HG03432 (cell line): ENCODE measurements at regions not wholly inside any gene's neighbourhood (a gene's known extent, or its start where the extent isn't known, plus 50 kb on each side); places are given as distances from the start of the nearest gene placed in this dataset.
"Not testable (repeated sequence)": the region's sequence is repeated elsewhere in the genome, so short reads cannot be mapped to it uniquely, and the experiment has no call there.

Experiments
- ATAC-seq: cut with Tn5 transposase; IDR thresholded peaks from one replicate; pipeline ENCODE4 v1.9.1; 2021; ENCODE audit warnings: mild to moderate bottlenecking, moderate library complexity; ENCODE audit not compliant: unreplicated experiment

DNA sequence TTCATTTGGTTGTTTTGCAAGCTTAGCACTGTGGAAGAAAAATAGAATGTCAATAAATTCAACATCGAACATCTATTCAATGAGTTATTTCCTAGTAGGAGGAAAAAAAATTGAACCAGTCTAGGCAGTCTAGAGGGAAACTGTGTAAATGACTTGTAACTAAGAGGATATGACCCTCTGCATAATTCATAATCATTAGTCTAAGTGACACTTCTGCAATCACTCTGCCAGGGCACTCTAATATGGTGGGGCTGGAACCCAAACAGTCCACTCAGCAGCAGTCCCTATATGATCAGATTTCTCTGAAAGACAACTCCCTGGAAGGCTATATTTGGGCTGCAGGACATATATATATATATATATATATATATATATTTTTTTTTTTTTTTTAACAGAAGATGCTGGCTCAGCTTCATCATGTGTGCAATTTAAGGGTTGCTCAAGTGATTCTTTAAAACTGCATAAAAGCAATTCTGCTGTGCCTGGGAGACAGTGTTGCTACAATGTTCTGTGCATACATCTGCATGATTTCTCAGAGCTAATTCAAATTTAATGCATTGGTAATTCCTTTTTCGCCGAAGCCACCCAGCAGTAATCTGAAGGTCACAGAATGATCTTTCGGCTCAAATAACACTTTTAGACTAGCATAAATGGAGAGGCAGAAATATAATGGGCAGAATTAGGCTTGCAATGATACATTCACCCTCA lies 482.1 kb upstream of the ZNF608 start:
- ATAC-seq, result no peak

- ATAC-seq, result no peak
Observed at GRCh38 chr5:125229556-125229955, 483.1 kb upstream of the ZNF608 start.

DNA sequence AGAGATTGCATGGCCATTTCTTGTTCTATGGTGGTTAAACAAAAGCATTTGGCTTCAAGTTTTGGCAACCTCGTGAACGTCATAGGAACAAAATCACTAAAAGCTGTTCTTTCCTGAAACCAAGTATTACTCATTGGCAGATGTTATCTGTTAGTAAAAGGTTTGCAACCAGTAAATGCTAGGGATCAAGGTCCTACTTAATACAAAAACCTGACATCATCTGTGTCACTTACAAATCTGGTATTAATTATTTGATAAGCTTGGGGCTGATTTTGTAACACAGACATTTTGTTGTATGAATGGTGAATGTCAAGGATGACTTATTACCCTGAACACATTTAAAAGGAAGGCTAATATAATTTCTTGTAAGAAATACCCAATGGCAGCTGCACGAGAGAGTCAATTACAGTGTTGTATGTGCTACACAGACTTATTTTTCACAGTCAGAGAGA lies 486.4 kb upstream of the ZNF608 start:
- ATAC-seq, result no peak

DNA sequence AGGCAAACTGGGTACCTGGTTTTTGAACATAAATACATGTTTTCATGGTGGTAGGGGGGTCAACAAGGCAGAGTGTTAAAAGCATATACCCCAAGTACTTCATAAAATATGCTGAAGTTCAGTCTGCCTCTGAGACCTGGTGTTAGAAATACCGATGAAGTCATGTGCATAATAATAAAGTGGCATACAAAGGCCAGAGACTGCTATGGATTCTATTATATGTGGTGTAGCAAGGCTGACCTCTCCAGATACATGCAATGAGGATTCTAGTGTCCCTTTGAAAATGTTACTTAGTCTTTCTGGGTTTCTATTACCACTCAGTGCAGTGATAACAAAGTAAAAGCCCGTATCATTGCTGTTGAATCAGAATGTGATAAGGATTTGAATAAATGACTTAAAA lies 487.5 kb upstream of the ZNF608 start:
- no peak for ATAC-seq

GRCh38 chr5:125236007-125236406 lies 489.6 kb upstream of the ZNF608 start:
- no peak for ATAC-seq

- no peak for ATAC-seq
Observed at GRCh38 chr5:125236981-125237380, 490.5 kb upstream of the ZNF608 start.

GRCh38 chr5:125244531-125244930 lies 498.1 kb upstream of the ZNF608 start:
- no peak for ATAC-seq

DNA sequence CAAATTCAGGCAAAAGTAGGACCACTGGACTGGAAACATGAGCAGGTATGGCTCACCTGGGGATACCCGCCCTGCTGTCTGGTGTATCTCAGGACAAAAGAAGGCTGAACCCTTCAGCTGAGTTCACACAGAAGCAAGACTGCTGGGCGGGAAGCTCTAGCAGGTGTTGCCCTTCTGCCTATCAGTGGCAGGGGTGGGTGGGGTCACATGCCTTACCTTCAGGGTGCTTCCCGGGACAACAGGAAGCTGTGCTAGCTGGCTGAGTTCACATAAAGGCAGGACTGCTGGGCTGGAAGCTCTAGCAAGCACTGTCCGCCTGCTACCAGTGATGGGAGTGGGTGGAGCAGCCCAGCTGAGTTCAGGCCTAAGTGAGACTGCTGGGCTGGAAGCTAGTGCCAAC lies 498.8 kb upstream of the ZNF608 start:
- no peak for ATAC-seq

GRCh38 chr5:125249400-125249799 lies 503.0 kb upstream of the ZNF608 start:
- no peak for ATAC-seq

GRCh38 chr5:125251703-125252102 lies 505.3 kb upstream of the ZNF608 start:
- no peak for ATAC-seq

GRCh38 chr5:125253634-125254033 lies 507.2 kb upstream of the ZNF608 start:
- not testable (repeated sequence) for ATAC-seq

- no peak for ATAC-seq
Observed at GRCh38 chr5:125254267-125254666, 507.8 kb upstream of the ZNF608 start.

DNA sequence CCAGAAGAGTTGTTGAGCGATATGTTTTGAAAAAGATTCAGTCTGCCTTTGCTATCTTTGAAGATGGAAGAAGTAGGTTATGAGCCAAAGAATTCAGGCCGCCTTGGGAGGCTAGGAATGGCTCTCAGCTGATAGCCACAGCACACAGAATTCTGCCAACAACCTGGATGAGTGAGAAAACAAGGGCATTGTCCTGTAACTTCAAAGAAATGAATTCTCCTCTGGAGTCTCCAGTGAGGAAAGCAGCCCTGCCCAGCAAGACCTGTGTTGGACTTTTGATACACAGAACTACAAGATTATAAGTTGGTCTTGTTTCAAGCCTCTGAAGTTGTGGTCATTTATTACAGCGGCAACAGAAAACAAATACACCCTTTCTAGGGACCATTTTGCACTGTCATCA lies 509.9 kb upstream of the ZNF608 start:
- no peak for ATAC-seq

DNA sequence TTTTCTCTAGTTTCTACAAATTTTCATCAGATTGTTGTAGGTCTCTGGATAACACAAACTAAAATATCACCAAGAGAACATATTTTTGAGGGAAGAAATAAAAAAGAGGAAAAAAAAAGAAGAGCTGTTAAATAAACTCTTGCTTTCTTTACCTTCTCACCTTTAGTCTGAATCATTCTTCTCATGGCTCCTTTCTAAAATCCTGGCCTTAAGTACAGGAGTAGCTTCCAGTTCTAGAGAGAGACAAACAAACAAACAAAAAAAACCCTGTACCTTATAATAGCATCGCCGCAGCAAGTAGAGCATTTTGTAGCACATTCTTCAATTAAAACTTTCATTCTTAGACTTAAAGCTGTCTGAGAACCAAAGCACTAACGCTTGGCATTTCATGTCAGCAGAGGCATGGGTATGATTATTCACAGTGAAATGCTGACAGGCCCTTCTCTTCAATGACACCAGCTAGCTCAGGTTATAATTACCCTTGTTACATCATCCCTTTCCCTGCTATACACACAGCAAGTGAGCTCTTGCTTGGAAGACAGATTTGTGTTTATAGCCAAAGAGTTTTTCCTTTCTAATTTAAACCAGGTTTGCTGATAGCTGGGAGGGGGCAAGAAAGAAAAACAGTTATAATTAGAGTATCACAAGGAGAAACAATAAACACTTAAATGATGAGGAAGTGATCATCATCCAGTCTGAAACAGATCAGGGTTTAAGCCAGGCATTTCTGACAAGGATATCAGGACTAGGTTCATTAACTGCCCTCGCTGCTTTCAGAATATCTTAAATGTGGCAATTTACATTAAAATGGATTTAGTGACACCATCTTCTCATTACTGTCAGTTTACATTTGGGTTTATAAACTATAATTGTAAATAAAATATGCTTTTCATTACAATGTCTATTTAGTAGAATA lies 510.9 kb upstream of the ZNF608 start:
- ATAC-seq, result no peak

- ATAC-seq, result peak; percentile 67
Observed at GRCh38 chr5:125257997-125258396, 511.6 kb upstream of the ZNF608 start.

- ATAC-seq, result no peak
Observed at GRCh38 chr5:125258615-125259014, 512.2 kb upstream of the ZNF608 start.

GRCh38 chr5:125261505-125262250 lies 515.2 kb upstream of the ZNF608 start:
- no peak for ATAC-seq

- no peak for ATAC-seq
Observed at GRCh38 chr5:125262782-125263181, 516.3 kb upstream of the ZNF608 start.

DNA sequence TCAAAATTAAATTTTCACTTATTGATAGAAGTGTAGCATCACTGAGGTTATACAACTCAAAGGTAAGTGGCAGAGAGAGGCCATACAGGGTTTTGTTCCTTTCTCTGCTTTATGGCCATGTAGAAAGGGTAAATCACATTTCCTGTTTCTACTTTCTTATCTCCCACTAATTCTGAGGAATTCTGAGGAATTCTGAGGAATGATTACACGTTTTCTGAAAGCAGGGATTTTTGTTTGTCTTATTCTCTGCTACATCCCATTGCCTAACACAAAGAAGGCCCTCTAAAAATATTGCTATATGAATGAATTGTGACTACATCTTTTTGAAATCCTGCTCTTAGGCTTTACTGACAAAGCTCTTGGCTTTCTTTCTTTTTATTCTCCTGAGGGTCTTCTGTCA lies 516.9 kb upstream of the ZNF608 start:
- ATAC-seq, result no peak

DNA sequence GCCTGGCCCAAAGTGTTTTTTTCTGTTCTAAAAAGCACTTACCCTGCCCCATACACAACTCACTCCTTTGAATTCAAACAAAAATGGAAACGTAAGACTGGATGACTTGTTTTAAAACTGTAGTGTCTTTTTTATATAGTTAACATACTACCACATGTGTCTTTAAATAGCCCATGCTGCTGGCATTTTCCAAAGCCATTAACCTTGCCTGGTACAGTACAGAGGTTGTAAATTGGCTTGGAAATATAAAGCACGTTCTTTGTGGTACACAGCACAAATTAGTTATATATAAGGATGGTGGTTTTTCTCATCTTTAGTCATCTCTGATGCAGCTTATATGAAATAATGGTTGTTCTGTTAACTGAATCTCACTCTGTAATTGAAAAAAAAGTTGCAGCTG lies 519.7 kb upstream of the ZNF608 start:
- no peak for ATAC-seq

- no peak for ATAC-seq
Observed at GRCh38 chr5:125267636-125268248, 521.3 kb upstream of the ZNF608 start.
